NCI-H146 (cell line): ENCODE measurements at regions not wholly inside any gene's neighbourhood (a gene's known extent, or its start where the extent isn't known, plus 50 kb on each side); places are given as distances from the start of the nearest gene placed in this dataset.

Experiments used
- DNase-seq: peaks from one replicate; lab custom pipeline; 2025; lab: John Stamatoyannopoulos, UW

DNA sequence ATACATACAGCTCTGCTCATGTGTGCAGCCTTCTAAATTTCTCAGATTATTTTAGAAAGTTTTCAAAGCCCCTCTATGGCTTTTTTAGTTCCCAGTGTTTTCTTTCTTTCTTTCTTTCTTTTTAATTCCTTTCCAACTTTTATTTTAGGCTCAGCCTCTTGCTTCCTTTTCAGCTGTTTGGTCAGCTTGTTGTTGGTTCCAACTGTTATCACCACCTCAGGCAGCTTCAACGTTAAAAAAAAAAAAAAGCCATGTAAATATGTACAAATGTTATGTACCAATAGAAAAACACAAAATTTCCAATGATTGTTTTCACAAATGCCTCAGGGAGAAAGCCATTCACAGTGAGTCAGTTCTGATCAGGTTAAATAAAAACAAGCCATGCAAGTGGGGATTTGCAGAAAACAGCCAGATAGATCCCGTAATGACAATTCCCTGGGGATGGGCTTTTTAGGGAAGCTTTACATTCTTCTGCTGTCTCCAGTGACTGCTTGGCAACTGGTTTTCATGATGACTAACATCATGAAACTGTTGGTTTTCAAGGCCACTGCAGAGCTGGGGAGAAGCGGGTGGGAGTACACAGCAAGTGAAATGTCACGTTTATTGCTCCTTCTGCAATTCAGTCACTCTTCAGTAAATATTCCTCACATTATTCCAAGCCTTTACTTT, 908.4 kb downstream of the EPHA3 start:
- peak; percentile 23 for DNase-seq

DNA sequence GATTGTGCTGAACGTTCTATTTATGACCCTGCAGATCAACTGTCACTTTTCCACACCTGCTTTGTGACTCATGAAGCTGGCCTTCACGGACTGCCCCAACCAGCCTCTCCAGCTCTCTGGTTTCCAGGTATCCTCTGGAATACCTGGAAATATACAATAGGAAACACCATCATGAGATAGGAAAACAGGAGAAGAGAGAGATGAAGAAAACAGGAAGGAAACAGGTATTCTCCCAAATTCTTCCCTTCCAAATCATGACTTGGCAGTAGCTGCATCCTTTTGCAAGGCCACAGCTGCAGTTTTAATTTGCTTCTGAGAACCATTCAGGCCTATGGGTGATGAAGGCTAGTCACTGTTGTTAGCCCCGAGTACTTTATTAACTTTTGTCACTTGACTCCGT, 909.1 kb downstream of the EPHA3 start:
- peak; percentile 12 for DNase-seq

DNA sequence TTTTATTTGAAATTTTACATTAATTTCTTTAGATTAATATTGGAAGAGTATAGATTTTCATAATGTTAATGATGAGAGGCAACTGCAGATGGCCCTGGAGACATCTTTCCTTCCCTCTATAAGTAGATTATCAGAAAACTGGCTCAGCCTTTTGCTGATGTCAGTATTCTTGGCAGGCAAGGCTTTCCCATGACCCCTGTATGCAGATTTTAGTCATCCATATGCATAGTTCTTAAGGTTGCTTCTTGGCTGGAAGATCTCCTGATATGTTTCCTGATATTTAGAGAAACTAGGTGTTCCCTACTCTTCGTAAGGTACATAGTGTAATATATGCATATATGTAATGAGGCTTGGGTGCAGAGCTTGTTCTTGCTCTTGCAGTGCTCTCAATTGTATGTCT, 911.4 kb downstream of the EPHA3 start:
- no peak for DNase-seq

DNA sequence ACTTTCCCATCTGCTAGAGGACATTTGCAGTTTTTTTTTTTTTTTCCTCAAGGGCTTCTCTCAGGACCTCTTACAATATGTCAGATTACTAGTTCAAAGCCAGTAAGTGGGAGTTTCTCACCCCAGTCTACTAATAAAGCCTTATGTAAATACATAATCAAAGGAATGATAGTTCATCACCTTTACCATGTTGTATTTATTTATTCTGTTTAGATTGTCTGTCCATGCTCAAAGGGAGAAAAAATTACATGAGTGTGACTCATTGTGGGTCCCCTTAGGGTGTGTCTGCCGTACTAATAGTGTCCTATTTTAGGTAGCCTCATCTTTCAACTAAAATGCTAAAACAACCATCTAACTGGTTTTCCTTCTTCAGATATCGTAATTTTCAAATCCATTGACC, 917.6 kb downstream of the EPHA3 start:
- no peak for DNase-seq

DNA sequence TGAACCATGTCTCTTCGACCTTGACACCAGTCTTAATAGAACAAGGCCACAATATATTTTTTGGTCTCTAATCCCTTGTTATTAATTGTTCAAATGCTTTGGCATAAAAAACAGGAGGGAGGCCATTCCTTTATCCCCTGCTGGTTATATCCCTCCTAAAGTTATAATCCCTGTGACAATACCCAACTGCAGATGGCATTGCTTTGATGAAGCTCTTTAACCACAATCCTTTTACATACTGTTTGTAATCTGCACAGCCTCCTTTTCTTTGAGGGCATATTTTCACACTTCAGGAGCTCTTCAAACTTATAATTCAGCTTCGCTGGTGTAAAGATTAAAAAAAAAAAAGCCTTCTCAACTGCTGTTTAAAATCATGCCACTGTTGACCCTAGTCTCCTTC, 919.0 kb downstream of the EPHA3 start:
- no peak for DNase-seq

DNA sequence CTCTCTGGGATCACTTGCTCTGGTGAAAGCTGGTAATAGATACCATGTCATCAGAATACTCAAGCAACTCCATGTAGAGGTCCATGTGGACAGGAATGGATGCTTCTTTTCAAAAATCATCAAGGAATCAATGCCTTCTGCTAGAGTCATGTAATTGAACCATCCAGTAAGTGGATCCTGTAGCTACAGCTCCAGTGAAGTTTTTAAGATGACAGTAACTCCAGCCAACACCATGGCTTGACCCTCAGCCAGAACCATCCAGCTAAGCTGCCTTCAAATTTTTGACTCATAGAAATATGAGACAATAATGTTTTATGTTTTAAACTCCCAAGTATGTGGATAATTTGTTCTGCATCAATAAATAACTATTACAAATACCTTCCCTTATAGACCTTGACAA, 923.7 kb downstream of the EPHA3 start:
- DNase-seq: no peak

DNA sequence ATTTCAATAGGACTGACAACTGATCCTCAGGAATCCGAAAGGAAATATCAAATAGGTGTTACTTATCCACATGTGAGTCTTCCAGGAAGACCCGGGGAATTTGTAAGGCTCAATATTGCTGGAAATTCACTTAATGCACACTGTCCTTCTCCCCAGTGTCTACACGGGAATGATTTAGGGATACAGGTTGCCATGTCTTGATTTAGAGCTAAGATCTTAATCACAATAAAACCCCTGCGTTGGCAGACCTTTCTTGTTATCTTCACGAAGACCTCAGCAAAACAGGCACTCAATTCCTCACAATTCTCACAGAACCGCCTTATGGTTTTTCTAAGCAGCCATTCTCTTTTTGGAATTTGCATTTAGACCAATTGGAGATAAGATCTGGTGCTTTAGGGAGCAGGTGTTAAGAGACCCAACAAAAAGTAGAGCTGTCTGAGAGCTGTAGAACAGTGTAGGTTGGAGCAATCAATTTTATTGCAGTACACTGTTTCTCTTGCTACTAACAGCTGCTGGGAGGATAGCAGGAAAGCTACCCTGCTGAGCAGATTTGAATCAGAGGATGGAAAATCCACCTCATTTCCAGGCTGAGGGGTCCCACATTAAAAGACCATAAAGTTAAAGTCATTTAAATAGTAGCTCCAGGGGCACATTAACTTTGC, 925.7 kb downstream of the EPHA3 start:
- peak; percentile 81 for DNase-seq

DNA sequence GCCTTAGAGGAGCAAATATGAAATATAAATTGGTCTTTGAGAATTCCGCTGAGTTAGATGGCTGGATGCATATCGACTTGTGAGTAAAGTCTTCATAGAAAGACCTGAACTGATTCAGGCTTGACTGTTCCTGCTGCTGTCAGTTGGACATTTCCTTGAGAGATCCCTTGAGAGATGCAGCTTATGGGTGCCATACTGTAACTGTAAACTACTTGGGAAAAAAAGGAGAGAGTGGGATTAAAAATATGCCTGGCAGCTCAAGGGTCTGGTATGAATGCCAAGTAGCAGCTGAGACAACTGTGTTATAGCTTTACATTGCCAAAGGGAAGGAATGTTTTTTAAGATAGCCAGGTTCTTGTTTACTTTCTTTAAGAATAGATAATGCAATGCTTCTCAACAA, 926.6 kb downstream of the EPHA3 start:
- DNase-seq: no peak

DNA sequence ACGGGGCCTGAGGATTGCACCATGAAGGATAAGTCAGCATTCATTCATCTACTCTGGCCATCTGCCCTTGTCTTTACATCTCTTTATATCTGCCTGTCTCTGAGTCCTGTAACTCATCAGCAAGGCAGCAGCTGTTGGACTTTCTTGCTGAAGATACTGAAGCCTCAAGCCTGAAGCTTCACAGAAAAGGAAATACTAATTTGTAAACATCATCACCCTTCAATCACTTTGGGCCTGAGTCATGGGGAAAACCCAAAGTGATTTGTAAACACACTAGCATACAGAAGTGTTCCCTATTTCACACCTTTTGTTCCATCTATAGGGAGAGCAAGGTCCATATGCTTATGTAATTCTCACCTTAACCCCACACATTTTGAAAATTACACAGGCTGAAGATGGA, 928.2 kb downstream of the EPHA3 start:
- DNase-seq: no peak

DNA sequence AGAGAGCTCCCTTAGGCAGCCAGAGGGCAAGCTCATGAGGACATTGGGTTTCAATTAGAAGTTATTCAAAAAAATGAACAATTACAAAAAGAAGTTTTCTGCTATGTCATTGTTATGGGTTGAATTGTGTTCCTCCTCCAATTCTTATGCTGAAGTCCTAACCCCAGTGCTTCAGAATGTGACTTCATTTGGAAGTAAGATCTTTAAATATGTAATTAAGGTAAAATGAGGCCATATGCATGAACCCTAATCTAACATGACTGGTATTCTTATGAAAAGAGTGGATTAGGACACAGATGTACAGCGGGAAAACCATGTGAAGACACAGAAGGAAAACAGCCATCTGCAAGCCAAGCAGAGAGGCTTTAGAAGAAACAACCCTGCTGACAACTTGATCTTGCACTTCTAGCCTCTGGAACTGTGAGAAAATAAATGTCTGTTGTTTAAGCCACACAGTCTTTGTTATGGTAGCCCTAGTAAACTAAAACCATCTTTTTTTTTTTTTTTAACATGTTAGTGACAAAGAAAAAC, 929.6 kb downstream of the EPHA3 start:
- no peak for DNase-seq

DNA sequence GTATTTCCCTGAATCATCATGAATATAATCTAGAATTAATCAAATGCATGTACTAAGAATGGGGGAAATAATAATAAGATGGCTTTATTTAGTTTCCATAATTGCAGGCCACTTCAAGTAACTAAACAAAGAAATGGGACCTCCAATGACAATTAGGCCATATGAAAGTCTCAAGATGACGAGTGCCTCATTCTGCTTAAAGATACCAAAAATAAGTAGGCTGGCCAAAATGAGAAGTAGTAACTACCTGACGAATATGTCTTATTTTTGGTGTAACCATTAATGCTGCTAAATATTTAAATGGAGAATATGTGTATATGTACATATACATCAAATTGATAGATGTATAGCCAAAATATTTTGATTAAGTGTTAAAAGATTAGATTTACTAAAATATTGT, 932.6 kb downstream of the EPHA3 start:
- DNase-seq: no peak

DNA sequence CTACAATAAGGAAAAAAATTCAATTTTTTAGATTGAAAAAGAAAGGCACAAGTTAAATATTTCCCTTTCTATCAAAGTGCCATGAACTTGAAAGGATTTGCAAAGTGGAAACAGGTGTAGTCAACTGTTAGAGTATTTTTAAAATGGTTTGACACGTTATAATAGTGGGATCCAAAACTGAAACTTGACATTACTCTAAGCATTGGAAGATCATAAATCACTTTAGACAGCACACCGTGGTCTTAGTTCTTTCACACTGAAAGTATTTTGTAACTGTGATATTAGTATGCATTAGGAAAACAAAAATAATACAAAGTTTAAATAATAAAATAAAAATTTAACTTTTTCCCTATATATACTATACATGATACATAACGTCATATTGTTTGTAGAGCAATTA, 933.1 kb downstream of the EPHA3 start:
- DNase-seq: no peak

DNA sequence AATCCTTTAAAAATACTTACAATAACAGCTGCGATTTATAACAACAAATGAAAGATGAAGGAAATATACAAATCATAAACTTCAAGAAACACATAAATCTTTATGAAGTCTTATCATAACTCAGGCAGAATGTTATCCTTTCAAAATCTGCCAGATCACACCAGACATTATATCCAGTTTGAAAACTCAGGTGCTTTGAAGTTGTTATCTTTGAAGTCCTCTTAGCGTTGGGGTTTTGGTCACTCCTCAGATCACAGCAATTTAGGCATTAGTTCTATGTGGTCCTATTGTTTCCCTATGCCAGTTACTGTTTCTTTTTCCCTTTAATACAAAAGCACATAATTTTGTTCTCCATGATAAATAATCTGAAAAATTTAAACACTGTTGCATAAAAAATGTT, 934.6 kb downstream of the EPHA3 start:
- DNase-seq: no peak

DNA sequence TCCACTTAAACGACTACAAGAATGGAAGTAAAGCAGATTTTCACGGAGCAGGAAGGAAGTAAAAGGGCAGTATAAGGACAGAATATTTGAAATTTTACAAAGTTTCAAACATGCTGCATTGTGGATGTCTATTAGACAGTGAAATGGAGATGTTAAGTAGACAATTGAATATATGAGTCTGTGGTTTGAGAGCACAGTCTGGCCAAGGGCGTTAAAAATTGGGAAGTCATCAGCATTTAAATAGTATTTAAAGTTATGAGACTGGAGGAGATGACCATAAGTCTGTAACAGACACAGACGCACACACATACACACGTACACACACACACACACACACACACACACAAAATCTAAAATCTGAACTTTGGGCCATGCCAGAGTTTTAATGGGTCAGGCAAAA, 935.9 kb downstream of the EPHA3 start:
- DNase-seq: no peak

DNA sequence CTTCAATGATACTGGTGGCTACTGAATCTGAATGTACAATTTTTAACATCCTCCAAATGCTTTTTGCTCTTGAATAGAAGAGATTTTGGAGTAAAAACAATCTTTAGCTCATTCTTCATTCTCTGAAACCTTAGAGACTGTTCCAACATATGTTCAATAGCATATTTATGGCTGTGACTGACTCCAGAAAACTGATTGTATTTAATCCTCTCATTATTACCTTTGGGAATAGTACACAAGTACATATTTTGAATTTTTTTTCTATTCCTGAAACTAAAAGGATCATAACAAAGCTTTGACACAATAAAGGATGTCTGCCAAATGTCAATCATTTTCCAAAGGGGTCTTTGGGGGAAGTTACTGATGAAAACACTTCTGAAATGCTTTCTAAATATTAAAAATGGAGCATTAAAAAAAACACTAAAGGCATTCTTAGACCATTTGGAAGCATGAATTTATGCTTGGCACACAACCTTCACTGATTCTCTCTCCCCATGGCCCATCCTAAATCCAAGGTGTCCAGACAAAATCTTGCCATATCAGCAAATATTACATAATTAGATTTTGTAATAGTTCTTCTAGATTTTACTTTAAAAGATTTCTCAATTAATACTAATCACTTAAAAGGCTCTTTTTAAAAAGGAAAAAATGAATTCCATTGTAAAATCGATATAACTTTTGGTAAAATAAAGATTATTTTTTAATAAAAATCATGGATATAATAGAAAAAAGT, 936.8 kb downstream of the EPHA3 start:
- no peak for DNase-seq

DNA sequence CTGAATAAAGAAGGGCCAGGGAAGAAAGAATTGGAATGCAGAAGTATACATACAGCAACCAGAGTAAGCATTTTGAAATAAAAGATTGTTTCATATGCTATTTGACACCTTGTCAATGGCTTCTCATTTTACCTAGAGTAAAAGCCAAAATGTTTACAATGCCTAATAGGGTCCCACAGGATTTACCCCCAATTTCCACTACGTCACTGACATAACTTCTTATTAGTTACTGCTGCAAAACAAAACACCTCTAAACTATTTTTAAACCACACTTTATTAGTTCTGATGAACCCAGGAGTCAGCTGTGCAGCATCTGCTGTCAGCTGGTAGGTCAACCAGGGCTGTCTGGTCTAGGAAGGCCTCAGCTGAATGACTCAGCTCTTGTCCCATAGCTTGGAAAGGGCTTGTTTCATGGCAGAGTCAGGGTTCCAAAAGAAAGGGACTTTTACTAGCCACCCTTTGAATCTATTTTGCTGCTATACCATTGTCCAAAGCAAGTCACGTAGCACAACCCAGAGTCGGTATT, 945.1 kb downstream of the EPHA3 start:
- no peak for DNase-seq

DNA sequence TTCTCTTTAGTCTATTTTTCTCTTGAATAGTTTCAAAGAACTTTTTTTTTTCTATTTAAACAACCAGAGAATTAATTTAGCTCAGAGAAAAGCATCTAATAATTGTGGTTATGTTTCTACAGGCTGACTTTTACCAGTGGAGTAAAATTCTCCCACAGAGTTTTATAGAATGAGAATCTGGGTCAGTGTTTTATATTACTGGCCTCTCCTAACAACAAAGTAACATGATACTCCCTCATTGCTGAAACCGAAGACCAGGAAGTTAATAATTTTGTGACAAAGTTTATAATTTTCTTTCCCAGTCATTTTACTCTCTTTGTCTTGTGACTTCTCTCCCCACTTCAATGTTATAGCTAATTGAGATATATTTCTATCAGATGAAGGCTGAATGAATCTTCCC, 946.9 kb downstream of the EPHA3 start:
- DNase-seq: no peak

DNA sequence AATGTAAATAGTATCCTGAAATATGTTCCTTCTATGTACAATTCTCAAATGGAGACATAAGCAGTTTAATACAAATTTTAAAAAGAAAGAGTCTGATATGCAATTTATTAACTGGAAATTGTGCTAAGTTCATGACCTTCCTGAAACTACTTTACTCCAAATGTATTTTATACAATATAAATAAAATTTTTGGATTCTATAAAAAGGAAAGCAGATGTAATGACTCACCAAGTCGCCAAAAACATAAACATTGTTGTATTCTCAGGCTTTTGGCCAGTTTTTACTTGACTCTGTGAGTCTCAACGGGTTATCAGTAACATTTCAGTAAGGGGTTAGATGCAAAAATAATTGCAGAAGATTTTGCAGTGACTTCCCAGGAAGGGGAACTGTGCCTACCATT, 948.2 kb downstream of the EPHA3 start:
- DNase-seq: no peak

DNA sequence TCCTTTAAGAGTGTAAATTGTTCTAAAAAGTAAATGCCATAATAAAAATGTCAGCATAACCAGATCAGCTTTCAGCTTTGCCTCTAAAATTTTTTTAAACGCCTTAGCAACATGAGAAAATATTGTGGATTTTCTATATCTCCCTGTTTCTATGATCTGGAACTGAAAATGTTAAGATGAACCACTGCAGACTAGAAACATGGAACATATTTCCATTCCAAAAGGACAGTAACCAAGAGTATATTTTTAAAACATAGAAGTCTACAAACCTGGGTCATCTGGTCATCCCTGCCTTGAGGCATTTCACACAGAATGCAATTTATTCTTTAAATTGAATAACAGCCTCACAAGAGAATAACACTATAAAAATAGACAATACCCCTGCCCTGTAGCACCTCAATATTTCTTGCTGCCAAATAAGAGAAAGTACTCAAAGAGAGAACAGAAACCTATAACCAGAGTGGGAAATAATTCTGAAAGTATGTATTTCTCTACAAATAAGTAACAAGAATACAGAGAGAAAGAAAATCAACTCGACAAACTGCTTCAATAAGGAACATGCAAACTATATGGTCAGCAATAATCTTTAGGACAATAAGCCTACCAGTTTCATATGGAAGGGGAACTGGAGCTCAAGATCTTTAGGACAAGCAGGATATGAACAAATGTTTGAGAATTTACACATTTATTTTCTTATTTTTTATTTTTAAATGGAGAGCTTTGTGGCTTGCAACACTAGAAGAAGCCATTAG, 949.0 kb downstream of the EPHA3 start:
- no peak for DNase-seq

DNA sequence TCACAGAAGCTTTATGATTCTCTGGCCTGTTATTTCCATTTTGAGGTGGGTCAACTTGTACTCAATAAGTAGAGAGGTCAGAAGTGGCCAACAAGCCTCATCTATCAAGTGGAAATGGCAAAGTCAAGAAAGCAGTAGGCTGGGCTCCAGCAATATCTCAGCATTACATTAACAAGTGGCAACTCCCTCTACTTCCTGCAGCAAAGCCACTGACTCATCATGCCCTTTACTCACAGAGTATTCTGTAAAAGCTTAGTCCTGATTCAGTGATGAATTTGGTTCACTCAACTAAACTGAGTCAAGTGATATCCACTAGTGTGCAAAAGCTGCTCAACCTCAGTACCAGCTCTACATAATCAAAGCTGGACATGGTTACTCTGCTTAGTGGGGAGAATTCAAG, 954.6 kb downstream of the EPHA3 start:
- no peak for DNase-seq

DNA sequence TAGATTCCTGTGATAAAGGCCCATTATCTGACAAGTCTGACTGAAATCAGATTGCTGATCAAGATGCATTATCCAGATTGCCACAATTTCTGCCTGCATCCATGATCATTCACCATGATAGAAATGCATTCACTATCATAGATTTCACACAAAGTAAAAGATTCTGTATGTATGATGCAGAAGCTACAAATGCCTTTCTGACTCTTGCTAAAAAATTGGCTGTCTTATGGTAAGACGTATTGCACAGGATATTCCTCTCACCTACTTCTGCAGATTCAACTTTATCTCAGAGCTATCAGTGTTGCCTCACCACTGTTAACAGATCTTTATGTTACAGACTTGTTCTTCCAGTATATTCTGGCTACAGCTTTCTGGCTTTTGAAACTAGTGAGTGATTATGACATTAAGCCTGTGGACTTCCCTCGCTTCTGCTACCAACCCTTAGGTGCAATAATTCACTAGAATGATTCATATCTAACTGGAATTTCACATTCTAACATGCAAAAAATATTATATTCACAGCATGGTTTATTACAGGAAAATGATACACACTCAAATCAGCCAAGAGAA, 955.3 kb downstream of the EPHA3 start:
- DNase-seq: no peak

DNA sequence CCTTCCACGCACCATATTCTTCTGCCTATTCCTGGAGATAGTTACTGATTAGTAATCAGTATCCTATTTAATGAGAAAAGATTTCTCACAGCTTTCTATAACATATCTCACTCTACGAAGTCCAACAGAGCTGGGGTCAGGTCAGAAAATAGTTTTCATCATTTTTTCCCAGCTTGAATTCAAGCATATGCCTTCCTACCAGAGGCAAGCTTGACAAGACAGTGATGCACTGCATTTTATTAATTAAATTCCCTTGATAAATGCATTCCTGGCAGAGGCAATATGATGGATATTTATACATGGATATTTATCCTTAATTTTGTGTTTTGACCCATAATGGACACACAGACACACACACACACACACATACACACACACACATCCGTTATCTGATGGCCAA, 961.4 kb downstream of the EPHA3 start:
- no peak for DNase-seq
